GM23338 (cell line): ENCODE measurements at regions not wholly inside any gene's neighbourhood (a gene's known extent, or its start where the extent isn't known, plus 50 kb on each side); places are given as distances from the start of the nearest gene placed in this dataset.

Experiments
- ATAC-seq: fragments of 200-7000 bp; cut with Tn5 transposase; 3 replicates; pipeline ENCODE4 v1.9.1; 2020
- DNase-seq: peaks from one replicate; pipeline ENCODE4 v3.0.0-alpha.2; 2015; ENCODE audit warnings: low spot score
- H2AFZ ChIP-seq: fragments of 200-600 bp; sonication (generic); 2 replicates; pipeline ENCODE4 v1.8.0; 2016; ENCODE audit warnings: antibody characterized with exemption, mild to moderate bottlenecking, moderate library complexity
- H3F3A ChIP-seq: fragments of 200-600 bp; sonication (generic); replicated peaks from 2 replicates; pipeline ENCODE4 v1.8.0; 2017; ENCODE audit warnings: antibody characterized with exemption, mixed run types, low read depth
- H3K27ac ChIP-seq: fragments of 200-600 bp; sonication (generic); 2 replicates; pipeline ENCODE4 v1.6.1; 2016; ENCODE audit warnings: low read depth
- H3K27me3 ChIP-seq: fragments of 200-600 bp; sonication (generic); 2 replicates; pipeline ENCODE4 v1.8.0; 2016; ENCODE audit warnings: mild to moderate bottlenecking, mixed run types, moderate library complexity; ENCODE audit not compliant: insufficient read depth
- H3K36me3 ChIP-seq: fragments of 200-600 bp; sonication (generic); 2 replicates; pipeline ENCODE4 v1.8.0; 2016; ENCODE audit warnings: mild to moderate bottlenecking; ENCODE audit not compliant: insufficient read depth
- H3K4me1 ChIP-seq: fragments of 200-600 bp; sonication (generic); 2 replicates; pipeline ENCODE4 v1.8.0; 2016; ENCODE audit warnings: mild to moderate bottlenecking, moderate library complexity; ENCODE audit not compliant: insufficient read depth
- H3K4me2 ChIP-seq: fragments of 200-600 bp; sonication (generic); 2 replicates; pipeline ENCODE4 v1.7.1; 2017; ENCODE audit warnings: mixed run types
- H3K4me3 ChIP-seq: fragments of 200-600 bp; sonication (generic); 2 replicates; pipeline ENCODE4 v1.6.1; 2016; ENCODE audit warnings: mixed run types
- H3K79me2 ChIP-seq: fragments of 200-600 bp; sonication (generic); replicated peaks from 2 replicates; pipeline ENCODE4 v1.8.0; 2017; ENCODE audit warnings: mild to moderate bottlenecking; ENCODE audit not compliant: insufficient read depth
- H3K9me2 ChIP-seq: fragments of 200-600 bp; sonication (generic); 2 replicates; pipeline ENCODE4 v1.8.0; 2017; ENCODE audit not compliant: insufficient read depth
- H4K20me1 ChIP-seq: fragments of 200-600 bp; sonication (generic); replicated peaks from 2 replicates; pipeline ENCODE4 v1.8.0; 2017; ENCODE audit warnings: mild to moderate bottlenecking; ENCODE audit not compliant: insufficient read depth
- H3K27ac Mint-ChIP-seq: 2 replicates; pipeline ENCODE4 v1.8.0; 2020; ENCODE audit warnings: inconsistent platforms, mild to moderate bottlenecking, moderate library complexity, mixed read lengths
- H3K27me3 Mint-ChIP-seq: 3 replicates; pipeline ENCODE4 v1.8.0; 2022; ENCODE audit warnings: low read depth, mild to moderate bottlenecking, moderate library complexity, mixed read lengths, inconsistent platforms; ENCODE audit not compliant: insufficient read depth, poor library complexity
- H3K36me3 Mint-ChIP-seq: 3 replicates; pipeline ENCODE4 v1.8.0; 2021; ENCODE audit warnings: low read depth, mild to moderate bottlenecking, inconsistent platforms, moderate library complexity, mixed read lengths
- H3K4me1 Mint-ChIP-seq: 3 replicates; pipeline ENCODE4 v1.8.0; 2020; ENCODE audit warnings: mild to moderate bottlenecking, inconsistent platforms, mixed read lengths
- H3K4me3 Mint-ChIP-seq: 3 replicates; pipeline ENCODE4 v1.8.0; 2021; ENCODE audit warnings: moderate library complexity, mild to moderate bottlenecking, inconsistent platforms, mixed read lengths
- H3K9me3 Mint-ChIP-seq: 3 replicates; pipeline ENCODE4 v1.8.0; 2020; ENCODE audit warnings: moderate library complexity, mild to moderate bottlenecking, inconsistent platforms, mixed read lengths
- CREB1 ChIP-seq: fragments of 250-450 bp; sonication (Bioruptor Pico); IDR thresholded peaks from 2 replicates; pipeline ENCODE4 v1.5.0; 2020; ENCODE audit warnings: low read depth, mild to moderate bottlenecking, moderate library complexity
- EZH2 ChIP-seq: fragments of 200-600 bp; sonication (generic); IDR thresholded peaks from one replicate; pipeline ENCODE4 v1.8.0; 2017; ENCODE audit warnings: antibody characterized with exemption, mild to moderate bottlenecking, low read depth; ENCODE audit not compliant: unreplicated experiment
- EZH2phosphoT487 ChIP-seq: fragments of 200-600 bp; sonication (generic); IDR thresholded peaks from one replicate; pipeline ENCODE4 v1.8.1; 2018; ENCODE audit warnings: antibody characterized with exemption; ENCODE audit not compliant: unreplicated experiment
- JUNB ChIP-seq: IDR thresholded peaks from one replicate; pipeline ENCODE4 v1.6.1; 2016; ENCODE audit warnings: antibody characterized with exemption; ENCODE audit not compliant: unreplicated experiment
- NANOG ChIP-seq: IDR thresholded peaks from 2 replicates; pipeline ENCODE4 v1.6.1; 2016; ENCODE audit warnings: antibody characterized with exemption, borderline replicate concordance
- POLR2AphosphoS5 ChIP-seq: IDR thresholded peaks from 2 replicates; pipeline ENCODE4 v1.6.1; 2016; ENCODE audit warnings: antibody characterized with exemption, low read depth
- REST ChIP-seq: IDR thresholded peaks from one replicate; pipeline ENCODE4 v1.6.1; 2018; ENCODE audit warnings: antibody characterized with exemption; ENCODE audit not compliant: unreplicated experiment
- STAT1 ChIP-seq: IDR thresholded peaks from one replicate; pipeline ENCODE4 v1.6.1; 2016; ENCODE audit warnings: antibody characterized with exemption; ENCODE audit not compliant: unreplicated experiment
- ZNF114 ChIP-seq: fragments of 250-450 bp; sonication (Bioruptor Pico); IDR thresholded peaks from 2 replicates; pipeline ENCODE4 v1.5.0; 2020; ENCODE audit warnings: mild to moderate bottlenecking, moderate library complexity
- ZNF331 ChIP-seq: fragments of 250-450 bp; sonication (Bioruptor Pico); IDR thresholded peaks from 2 replicates; pipeline ENCODE4 v1.5.0; 2020; ENCODE audit warnings: low read depth, mild to moderate bottlenecking, moderate library complexity
- TF ChIP-seq, protein P1 (sequence below), 2 experiments: fragments of 200-600 bp in 1 of 2; sonication (generic) in 1 of 2; conservative IDR thresholded peaks; 2 replicates each; pipeline versions ENCODE4 v1.5.1 to v1.6.1; 2016 to 2017; ENCODE audit warnings: antibody characterized with exemption in 2 of 2, low read depth in 2 of 2, mild to moderate bottlenecking in 2 of 2, moderate library complexity in 1 of 2
- TF ChIP-seq, protein P2 (sequence below): fragments of 250-450 bp; sonication (Bioruptor Pico); IDR thresholded peaks from 2 replicates; pipeline ENCODE4 v1.5.0; 2020; ENCODE audit warnings: mild to moderate bottlenecking, moderate library complexity

GRCh38 chr11:115081972-115082371 is 403.6 kb downstream of the NXPE2 start:
- H3K4me1 Mint-ChIP-seq = peaks cover 5% of the 10 kb centered on the region
- H3K36me3 Mint-ChIP-seq = no peaks in the 10 kb centered on the region
- no peak overlapping the region for H3K27ac ChIP-seq
- TF ChIP-seq STAT1 (no peak), CREB1 (CRISPR knock-in tag) (no peak), NANOG (no peak), EZH2phosphoT487 (no peak), ZNF331 (CRISPR knock-in tag) (no peak), POLR2AphosphoS5 (no peak), JUNB (no peak), EZH2 (no peak), ZNF114 (CRISPR knock-in tag) (no peak), REST (no peak)
- TF ChIP-seq, protein P1, sequence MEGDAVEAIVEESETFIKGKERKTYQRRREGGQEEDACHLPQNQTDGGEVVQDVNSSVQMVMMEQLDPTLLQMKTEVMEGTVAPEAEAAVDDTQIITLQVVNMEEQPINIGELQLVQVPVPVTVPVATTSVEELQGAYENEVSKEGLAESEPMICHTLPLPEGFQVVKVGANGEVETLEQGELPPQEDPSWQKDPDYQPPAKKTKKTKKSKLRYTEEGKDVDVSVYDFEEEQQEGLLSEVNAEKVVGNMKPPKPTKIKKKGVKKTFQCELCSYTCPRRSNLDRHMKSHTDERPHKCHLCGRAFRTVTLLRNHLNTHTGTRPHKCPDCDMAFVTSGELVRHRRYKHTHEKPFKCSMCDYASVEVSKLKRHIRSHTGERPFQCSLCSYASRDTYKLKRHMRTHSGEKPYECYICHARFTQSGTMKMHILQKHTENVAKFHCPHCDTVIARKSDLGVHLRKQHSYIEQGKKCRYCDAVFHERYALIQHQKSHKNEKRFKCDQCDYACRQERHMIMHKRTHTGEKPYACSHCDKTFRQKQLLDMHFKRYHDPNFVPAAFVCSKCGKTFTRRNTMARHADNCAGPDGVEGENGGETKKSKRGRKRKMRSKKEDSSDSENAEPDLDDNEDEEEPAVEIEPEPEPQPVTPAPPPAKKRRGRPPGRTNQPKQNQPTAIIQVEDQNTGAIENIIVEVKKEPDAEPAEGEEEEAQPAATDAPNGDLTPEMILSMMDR (conservative IDR thresholded peaks at IDR 0.05; ENCODE audit: low read depth in 2 of 2) = no peak
- TF ChIP-seq, protein P2, sequence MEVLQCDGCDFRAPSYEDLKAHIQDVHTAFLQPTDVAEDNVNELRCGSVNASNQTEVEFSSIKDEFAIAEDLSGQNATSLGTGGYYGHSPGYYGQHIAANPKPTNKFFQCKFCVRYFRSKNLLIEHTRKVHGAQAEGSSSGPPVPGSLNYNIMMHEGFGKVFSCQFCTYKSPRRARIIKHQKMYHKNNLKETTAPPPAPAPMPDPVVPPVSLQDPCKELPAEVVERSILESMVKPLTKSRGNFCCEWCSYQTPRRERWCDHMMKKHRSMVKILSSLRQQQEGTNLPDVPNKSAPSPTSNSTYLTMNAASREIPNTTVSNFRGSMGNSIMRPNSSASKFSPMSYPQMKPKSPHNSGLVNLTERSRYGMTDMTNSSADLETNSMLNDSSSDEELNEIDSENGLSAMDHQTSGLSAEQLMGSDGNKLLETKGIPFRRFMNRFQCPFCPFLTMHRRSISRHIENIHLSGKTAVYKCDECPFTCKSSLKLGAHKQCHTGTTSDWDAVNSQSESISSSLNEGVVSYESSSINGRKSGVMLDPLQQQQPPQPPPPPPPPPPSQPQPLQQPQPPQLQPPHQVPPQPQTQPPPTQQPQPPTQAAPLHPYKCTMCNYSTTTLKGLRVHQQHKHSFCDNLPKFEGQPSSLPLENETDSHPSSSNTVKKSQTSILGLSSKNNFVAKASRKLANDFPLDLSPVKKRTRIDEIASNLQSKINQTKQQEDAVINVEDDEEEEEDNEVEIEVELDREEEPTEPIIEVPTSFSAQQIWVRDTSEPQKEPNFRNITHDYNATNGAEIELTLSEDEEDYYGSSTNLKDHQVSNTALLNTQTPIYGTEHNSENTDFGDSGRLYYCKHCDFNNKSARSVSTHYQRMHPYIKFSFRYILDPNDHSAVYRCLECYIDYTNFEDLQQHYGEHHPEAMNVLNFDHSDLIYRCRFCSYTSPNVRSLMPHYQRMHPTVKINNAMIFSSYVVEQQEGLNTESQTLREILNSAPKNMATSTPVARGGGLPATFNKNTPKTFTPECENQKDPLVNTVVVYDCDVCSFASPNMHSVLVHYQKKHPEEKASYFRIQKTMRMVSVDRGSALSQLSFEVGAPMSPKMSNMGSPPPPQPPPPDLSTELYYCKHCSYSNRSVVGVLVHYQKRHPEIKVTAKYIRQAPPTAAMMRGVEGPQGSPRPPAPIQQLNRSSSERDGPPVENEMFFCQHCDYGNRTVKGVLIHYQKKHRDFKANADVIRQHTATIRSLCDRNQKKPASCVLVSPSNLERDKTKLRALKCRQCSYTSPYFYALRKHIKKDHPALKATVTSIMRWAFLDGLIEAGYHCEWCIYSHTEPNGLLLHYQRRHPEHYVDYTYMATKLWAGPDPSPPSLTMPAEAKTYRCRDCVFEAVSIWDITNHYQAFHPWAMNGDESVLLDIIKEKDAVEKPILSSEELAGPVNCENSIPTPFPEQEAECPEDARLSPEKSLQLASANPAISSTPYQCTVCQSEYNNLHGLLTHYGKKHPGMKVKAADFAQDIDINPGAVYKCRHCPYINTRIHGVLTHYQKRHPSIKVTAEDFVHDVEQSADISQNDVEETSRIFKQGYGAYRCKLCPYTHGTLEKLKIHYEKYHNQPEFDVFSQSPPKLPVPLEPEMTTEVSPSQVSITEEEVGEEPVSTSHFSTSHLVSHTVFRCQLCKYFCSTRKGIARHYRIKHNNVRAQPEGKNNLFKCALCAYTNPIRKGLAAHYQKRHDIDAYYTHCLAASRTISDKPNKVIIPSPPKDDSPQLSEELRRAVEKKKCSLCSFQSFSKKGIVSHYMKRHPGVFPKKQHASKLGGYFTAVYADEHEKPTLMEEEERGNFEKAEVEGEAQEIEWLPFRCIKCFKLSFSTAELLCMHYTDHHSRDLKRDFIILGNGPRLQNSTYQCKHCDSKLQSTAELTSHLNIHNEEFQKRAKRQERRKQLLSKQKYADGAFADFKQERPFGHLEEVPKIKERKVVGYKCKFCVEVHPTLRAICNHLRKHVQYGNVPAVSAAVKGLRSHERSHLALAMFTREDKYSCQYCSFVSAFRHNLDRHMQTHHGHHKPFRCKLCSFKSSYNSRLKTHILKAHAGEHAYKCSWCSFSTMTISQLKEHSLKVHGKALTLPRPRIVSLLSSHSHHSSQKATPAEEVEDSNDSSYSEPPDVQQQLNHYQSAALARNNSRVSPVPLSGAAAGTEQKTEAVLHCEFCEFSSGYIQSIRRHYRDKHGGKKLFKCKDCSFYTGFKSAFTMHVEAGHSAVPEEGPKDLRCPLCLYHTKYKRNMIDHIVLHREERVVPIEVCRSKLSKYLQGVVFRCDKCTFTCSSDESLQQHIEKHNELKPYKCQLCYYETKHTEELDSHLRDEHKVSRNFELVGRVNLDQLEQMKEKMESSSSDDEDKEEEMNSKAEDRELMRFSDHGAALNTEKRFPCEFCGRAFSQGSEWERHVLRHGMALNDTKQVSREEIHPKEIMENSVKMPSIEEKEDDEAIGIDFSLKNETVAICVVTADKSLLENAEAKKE = no peak
- no peaks in the 10 kb centered on the region for H4K20me1 ChIP-seq
- H3K9me3 Mint-ChIP-seq = no peaks in the 10 kb centered on the region
- DNase-seq (no peak), ATAC-seq (no peak)
- H3K4me2 ChIP-seq = no peak overlapping the region
- no peaks in the 10 kb centered on the region for H3F3A ChIP-seq
- no peaks in the 10 kb centered on the region for H3K27me3 ChIP-seq
- H3K4me3 ChIP-seq = no peak overlapping the region
- H3K27ac Mint-ChIP-seq = no peak overlapping the region; the same call in 1 of the 2 replicates
- peaks cover 9% of the 10 kb centered on the region for H3K27me3 Mint-ChIP-seq
- H3K9me2 ChIP-seq = no peaks in the 10 kb centered on the region
- H2AFZ ChIP-seq = no peak overlapping the region
- H3K79me2 ChIP-seq = no peaks in the 10 kb centered on the region
- no peak overlapping the region for H3K4me3 Mint-ChIP-seq
- H3K4me1 ChIP-seq = no peaks in the 10 kb centered on the region
- H3K36me3 ChIP-seq = no peaks in the 10 kb centered on the region
